ENCODE measurements at regions not wholly inside any gene's neighbourhood (a gene's known extent, or its start where the extent isn't known, plus 50 kb on each side); places are given as distances from the start of the nearest gene placed in this dataset.

DNA sequence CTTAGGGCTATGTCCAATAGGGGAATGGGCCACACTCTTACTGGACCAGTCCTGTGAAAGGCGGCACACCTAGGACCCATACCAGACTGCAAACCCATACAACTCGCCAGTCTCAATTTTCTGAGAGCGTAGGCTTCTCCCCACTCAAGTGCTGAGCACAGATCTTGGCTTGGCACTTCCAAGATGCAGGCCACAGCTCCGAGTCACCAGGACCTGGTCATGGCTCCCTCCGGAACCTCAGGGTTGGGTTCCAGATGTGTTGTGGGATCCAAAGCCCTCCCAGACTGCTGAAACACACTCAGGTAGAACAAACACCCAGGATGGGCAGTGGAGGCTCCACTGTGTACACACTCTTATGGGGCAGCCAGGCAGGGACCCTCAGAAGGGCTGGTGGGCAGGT is 103.3 kb downstream of the TMEM144 start:
- DNase-seq: no peak
- Mint-ChIP-seq H3K27ac (no peak overlapping the region), H3K4me3 (no peak overlapping the region), H3K36me3 (no peaks in the 10 kb centered on the region), H3K27me3 (no peaks in the 10 kb centered on the region), H3K9me3 (no peaks in the 10 kb centered on the region), H3K4me1 (no peaks in the 10 kb centered on the region)
- CTCF ChIA-PET: no interaction called here

- Mint-ChIP-seq H3K4me3 (no peak overlapping the region), H3K36me3 (no peaks in the 10 kb centered on the region), H3K9me3 (no peaks in the 10 kb centered on the region), H3K27me3 (no peaks in the 10 kb centered on the region), H3K27ac (no peak overlapping the region), H3K4me1 (no peaks in the 10 kb centered on the region)
- DNase-seq: no peak
- CTCF ChIA-PET: no interaction called here
Observed at GRCh38 chr4:158314756-158315487, 104.6 kb downstream of the TMEM144 start.

- Mint-ChIP-seq H3K36me3 (no peaks in the 10 kb centered on the region), H3K4me3 (no peak overlapping the region), H3K9me3 (no peaks in the 10 kb centered on the region), H3K27me3 (no peaks in the 10 kb centered on the region), H3K27ac (no peak overlapping the region), H3K4me1 (no peaks in the 10 kb centered on the region)
- no peak for DNase-seq
- CTCF ChIA-PET: no interaction called here
Observed at GRCh38 chr4:158315706-158316105, 105.4 kb downstream of the TMEM144 start.

DNA sequence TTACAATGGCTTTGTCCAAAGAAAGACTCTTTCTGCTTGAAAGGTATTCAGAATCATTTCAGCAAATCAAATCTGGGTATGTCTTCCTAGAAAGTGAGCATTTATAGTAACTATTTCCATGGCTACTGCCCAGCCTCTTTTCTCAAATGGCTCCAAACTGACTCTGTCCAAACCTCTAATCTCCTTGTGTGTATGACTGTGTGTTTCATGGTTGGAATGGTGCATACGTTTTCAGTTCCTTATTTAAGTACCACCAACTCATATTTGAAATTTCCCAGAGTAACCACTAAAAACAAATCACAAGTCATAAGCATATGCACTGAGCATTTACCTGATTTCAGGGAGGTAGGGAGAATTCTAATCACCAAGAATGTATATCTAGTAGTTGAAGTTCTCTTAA is 106.0 kb downstream of the TMEM144 start:
- H3K36me3 Mint-ChIP-seq: no peaks in the 10 kb centered on the region
- H3K4me1 Mint-ChIP-seq: no peaks in the 10 kb centered on the region
- no peak for DNase-seq
- H3K27me3 Mint-ChIP-seq: no peaks in the 10 kb centered on the region
- no peaks in the 10 kb centered on the region for H3K9me3 Mint-ChIP-seq
- no peak overlapping the region for H3K27ac Mint-ChIP-seq
- CTCF ChIA-PET: no interaction called here
- no peak overlapping the region for H3K4me3 Mint-ChIP-seq

DNA sequence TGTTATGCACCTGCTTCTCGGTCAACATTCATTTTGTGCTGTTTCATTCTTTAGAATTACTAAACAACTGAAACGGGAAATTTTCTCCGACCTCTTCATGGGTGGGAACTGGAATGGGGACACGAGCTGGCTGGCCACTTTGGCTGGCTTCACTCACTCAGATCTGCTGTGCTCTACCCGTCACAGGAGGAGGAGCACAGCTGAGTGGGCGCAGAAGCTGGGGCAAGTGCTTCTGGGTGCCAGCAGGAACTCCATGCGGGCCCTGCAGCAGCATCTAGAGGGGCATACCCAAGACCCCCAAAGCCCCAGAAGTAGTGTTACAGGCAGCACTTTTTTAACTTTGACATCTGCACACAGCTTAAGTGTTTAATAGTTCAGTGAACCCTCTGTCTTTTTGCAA is 109.6 kb downstream of the TMEM144 start:
- Mint-ChIP-seq H3K4me3 (no peak overlapping the region), H3K9me3 (no peaks in the 10 kb centered on the region), H3K4me1 (no peaks in the 10 kb centered on the region), H3K27ac (no peak overlapping the region), H3K36me3 (no peaks in the 10 kb centered on the region), H3K27me3 (no peaks in the 10 kb centered on the region)
- CTCF ChIA-PET: interaction anchor here (1.2 kb wide), 1 partner anchor 8 kb away, joined by 3 read pairs; no protein-coding TSS in a partner anchor
- DNase-seq: no peak

- no peak for DNase-seq
- Mint-ChIP-seq H3K4me1 (no peaks in the 10 kb centered on the region), H3K4me3 (no peak overlapping the region), H3K27me3 (no peaks in the 10 kb centered on the region), H3K36me3 (no peaks in the 10 kb centered on the region), H3K27ac (no peak overlapping the region), H3K9me3 (no peaks in the 10 kb centered on the region)
- CTCF ChIA-PET: no interaction called here
Observed at GRCh38 chr4:158322109-158322508, 111.8 kb downstream of the TMEM144 start.

GRCh38 chr4:158327525-158327924 is 117.2 kb downstream of the TMEM144 start:
- no peak overlapping the region for H3K4me3 Mint-ChIP-seq
- no peak overlapping the region for H3K27ac Mint-ChIP-seq
- DNase-seq: no peak
- no peaks in the 10 kb centered on the region for H3K36me3 Mint-ChIP-seq
- no peaks in the 10 kb centered on the region for H3K4me1 Mint-ChIP-seq
- H3K9me3 Mint-ChIP-seq: no peaks in the 10 kb centered on the region
- H3K27me3 Mint-ChIP-seq: no peaks in the 10 kb centered on the region
- CTCF ChIA-PET: no interaction called here

DNA sequence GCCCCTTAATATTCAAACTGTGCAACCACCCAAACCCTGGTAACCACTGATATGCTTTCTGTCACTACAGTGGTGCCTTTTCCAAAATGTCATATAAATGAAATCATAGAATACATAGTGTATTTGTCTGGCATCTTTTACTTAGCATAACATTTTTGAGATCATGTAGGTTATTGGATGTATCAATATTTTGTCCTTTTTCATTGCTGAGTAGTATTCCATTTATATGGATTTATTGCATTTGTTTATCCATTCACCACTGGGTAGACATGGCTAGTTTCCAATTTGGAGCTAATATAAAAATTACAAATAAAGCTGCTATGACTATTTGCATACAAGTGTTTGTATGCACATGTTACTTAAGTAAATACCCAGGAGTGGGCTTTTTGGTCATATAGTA is 121.6 kb downstream of the TMEM144 start:
- no peak for DNase-seq
- H3K4me3 Mint-ChIP-seq: no peak overlapping the region
- H3K4me1 Mint-ChIP-seq: no peaks in the 10 kb centered on the region
- CTCF ChIA-PET: no interaction called here
- no peak overlapping the region for H3K27ac Mint-ChIP-seq
- no peaks in the 10 kb centered on the region for H3K27me3 Mint-ChIP-seq
- H3K36me3 Mint-ChIP-seq: no peaks in the 10 kb centered on the region
- H3K9me3 Mint-ChIP-seq: no peaks in the 10 kb centered on the region

DNA sequence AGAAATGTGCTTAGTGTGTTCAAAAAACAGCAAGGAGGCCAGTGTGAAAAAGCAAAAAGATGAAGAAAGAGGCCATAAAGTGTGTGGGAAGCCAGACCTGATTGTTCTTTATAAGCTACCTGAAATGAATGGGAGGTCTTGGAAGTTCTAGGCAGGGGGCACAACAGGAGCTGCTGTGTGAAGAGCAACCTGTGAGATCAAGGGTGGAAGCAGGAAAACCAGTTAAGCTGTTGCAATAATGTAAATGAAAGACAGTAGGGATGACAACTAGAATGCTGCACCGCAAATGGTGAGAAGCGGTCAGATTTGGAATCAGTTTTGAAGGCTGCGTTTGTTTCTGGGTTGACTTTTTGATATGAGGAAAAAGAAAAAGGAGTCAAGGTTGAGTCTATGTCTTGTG is 123.5 kb downstream of the TMEM144 start:
- H3K4me3 Mint-ChIP-seq: no peak overlapping the region
- H3K27me3 Mint-ChIP-seq: no peaks in the 10 kb centered on the region
- CTCF ChIA-PET: no interaction called here
- no peaks in the 10 kb centered on the region for H3K36me3 Mint-ChIP-seq
- no peak for DNase-seq
- H3K27ac Mint-ChIP-seq: no peak overlapping the region
- no peaks in the 10 kb centered on the region for H3K9me3 Mint-ChIP-seq
- no peaks in the 10 kb centered on the region for H3K4me1 Mint-ChIP-seq

- no peaks in the 10 kb centered on the region for H3K4me1 Mint-ChIP-seq
- CTCF ChIA-PET: no interaction called here
- no peaks in the 10 kb centered on the region for H3K27me3 Mint-ChIP-seq
- H3K27ac Mint-ChIP-seq: no peak overlapping the region
- no peaks in the 10 kb centered on the region for H3K9me3 Mint-ChIP-seq
- no peak overlapping the region for H3K4me3 Mint-ChIP-seq
- H3K36me3 Mint-ChIP-seq: no peaks in the 10 kb centered on the region
- no peak for DNase-seq
Observed at GRCh38 chr4:158341896-158342295, 131.6 kb downstream of the TMEM144 start.

DNA sequence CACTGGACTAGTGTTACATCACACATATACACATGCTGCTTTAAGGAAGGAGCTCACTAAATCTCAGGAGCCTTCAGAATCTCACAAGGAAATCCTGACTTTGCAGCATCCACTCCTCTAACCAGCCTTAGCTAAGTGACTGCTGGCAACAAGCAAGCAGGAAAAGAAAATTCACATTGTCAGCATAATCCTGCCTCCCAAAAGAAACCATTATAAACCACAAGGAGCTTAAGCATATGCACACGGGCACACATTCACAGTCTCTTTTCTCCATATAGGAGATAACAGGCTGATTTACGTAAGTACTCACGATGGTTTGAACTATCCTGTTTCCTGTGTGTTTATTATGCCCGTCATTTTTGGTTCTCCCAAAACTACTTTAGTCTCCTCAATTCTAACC is 136.3 kb downstream of the TMEM144 start:
- H3K27me3 Mint-ChIP-seq: no peaks in the 10 kb centered on the region
- no peaks in the 10 kb centered on the region for H3K4me1 Mint-ChIP-seq
- no peak overlapping the region for H3K4me3 Mint-ChIP-seq
- CTCF ChIA-PET: no interaction called here
- no peaks in the 10 kb centered on the region for H3K36me3 Mint-ChIP-seq
- H3K9me3 Mint-ChIP-seq: no peaks in the 10 kb centered on the region
- DNase-seq: no peak
- H3K27ac Mint-ChIP-seq: no peak overlapping the region

GRCh38 chr4:158347556-158347955 is 137.3 kb downstream of the TMEM144 start:
- Mint-ChIP-seq H3K4me3 (no peak overlapping the region), H3K27me3 (no peaks in the 10 kb centered on the region), H3K9me3 (no peaks in the 10 kb centered on the region), H3K4me1 (no peaks in the 10 kb centered on the region), H3K36me3 (no peaks in the 10 kb centered on the region), H3K27ac (no peak overlapping the region)
- CTCF ChIA-PET: no interaction called here
- DNase-seq: no peak

DNA sequence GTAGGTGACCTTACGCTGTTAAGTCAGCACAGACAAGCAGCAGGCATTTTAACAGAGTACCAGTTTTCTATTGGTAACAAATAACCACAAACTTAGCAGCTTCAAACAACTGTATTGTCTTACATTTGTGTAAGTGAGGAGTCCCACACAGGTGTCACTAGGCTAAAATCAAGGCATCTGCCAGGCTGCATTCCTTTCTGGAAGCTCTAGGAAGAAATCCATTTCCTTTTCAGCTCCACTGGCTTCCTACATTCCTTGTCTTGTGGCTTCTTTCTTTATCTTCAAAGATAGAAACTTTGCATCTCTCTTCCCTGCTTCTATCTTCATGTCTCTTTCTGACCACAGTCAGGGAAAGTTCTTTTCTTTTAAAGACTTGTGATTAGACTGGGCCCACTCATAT is 139.9 kb downstream of the TMEM144 start:
- no peak for DNase-seq
- CTCF ChIA-PET: no interaction called here
- Mint-ChIP-seq H3K9me3 (no peaks in the 10 kb centered on the region), H3K36me3 (no peaks in the 10 kb centered on the region), H3K4me1 (no peaks in the 10 kb centered on the region), H3K4me3 (no peak overlapping the region), H3K27ac (no peak overlapping the region), H3K27me3 (no peaks in the 10 kb centered on the region)

DNA sequence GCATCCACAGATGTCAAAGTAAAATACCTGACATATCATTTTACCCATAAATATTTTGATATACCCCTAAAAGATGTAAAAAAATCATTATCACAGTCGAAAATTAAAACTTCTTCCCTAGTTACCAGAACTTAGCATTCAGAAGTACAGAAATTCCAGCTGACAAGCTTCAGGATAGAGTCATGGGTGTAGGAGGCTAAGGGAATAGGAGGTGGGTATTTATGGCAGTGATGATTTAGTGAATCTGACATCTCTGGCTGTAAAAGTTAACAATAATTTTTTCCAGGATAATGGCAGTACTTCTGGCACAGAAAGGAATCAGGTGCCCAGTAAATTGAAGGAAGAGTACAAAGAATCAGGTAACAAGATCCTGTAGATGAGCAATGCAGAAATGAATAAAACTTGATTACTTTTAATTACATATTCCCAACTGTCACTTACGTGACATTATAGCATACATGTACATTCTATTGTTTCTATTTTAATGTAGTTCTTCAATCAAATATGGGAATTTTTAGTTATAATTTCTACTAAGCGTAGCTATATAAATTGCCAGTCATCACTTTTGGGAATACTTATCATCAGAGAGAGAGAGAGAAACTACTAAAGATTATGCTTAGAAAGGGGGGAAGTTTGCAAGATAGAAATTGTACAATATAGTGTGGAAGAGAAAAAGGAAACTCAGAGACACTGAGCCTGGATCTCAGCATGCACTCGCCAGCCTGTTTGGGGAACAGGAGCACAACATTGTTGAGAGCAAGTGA is 143.4 kb downstream of the TMEM144 start:
- no peak for DNase-seq
- no peaks in the 10 kb centered on the region for H3K4me1 Mint-ChIP-seq
- no peak overlapping the region for H3K27ac Mint-ChIP-seq
- CTCF ChIA-PET: no interaction called here
- H3K27me3 Mint-ChIP-seq: no peaks in the 10 kb centered on the region
- no peaks in the 10 kb centered on the region for H3K9me3 Mint-ChIP-seq
- no peaks in the 10 kb centered on the region for H3K36me3 Mint-ChIP-seq
- H3K4me3 Mint-ChIP-seq: no peak overlapping the region

DNA sequence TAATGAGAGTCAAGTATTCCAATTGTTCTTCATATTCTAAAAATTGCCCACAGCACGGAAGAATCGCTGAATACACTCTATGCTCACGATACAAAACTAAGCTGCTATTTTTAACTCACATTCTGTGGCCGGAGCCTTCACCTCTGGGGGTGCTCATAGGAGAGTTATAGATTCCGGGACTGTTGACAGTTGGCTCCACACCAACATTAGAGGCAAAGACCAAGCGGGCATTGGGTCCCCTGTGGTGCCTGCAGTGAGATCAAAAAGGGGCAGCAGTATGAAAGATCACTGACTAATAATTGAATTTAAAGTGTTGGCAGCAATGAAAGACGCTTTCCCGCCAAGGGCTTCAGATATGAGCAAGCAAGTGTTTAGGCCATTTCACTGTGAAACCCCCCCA is 146.0 kb downstream of the TMEM144 start:
- H3K36me3 Mint-ChIP-seq: no peaks in the 10 kb centered on the region
- no peak overlapping the region for H3K27ac Mint-ChIP-seq
- no peaks in the 10 kb centered on the region for H3K4me1 Mint-ChIP-seq
- no peak overlapping the region for H3K4me3 Mint-ChIP-seq
- peaks cover 4% of the 10 kb centered on the region for H3K9me3 Mint-ChIP-seq
- no peak for DNase-seq
- CTCF ChIA-PET: no interaction called here
- H3K27me3 Mint-ChIP-seq: no peaks in the 10 kb centered on the region
